Kidney epithelial cell (primary cell): ENCODE measurements at regions not wholly inside any gene's neighbourhood (a gene's known extent, or its start where the extent isn't known, plus 50 kb on each side); places are given as distances from the start of the nearest gene placed in this dataset.

Experiments used
- DNase-seq: peaks from one replicate; pipeline ENCODE4 v3.0.0-alpha.2; 2010; ENCODE audit warnings: low read depth
- H3K27me3 ChIP-seq: 2 replicates; pipeline ENCODE4 v1.6.0; 2011; ENCODE audit warnings: low read length; ENCODE audit not compliant: control insufficient read depth, insufficient read depth
- H3K36me3 ChIP-seq: 2 replicates; pipeline ENCODE4 v1.5.1; 2011; ENCODE audit warnings: low read length; ENCODE audit not compliant: control insufficient read depth, insufficient read depth
- H3K4me3 ChIP-seq: 2 replicates; pipeline ENCODE4 v1.5.1; 2011; ENCODE audit warnings: low read depth, mild to moderate bottlenecking, control low read depth, low read length
- CTCF ChIP-seq: IDR thresholded peaks from 2 replicates; pipeline ENCODE4 v1.5.1; 2011; ENCODE audit warnings: mild to moderate bottlenecking, moderate library complexity, low read length, control low read depth, inconsistent platforms; ENCODE audit not compliant: insufficient read depth, poor library complexity, severe bottlenecking

DNA sequence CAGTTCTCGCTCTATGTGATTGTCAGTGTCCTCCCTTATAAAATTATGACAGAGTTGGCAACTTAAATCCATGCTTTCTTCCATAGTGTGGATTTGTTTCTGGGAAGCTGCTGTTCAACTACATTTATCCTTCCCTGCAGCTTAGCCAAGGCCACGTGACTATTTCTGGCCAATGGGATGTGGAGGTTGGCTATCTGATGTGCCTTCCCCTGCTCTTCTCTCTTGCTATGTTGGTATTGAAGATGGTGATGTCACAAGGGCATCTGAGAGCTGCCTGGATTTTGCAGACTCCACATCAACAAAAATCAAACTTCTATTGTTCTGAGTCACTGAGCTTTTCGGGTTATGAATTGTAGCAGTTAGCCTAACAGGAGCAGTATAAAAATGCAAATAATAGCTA lies 164.9 kb upstream of the RHOBTB1 start:
- no peaks in the 10 kb centered on the region for H3K27me3 ChIP-seq
- TF ChIP-seq CTCF: no peak
- no peaks in the 10 kb centered on the region for H3K36me3 ChIP-seq
- H3K4me3 ChIP-seq: no peak overlapping the region
- no peak for DNase-seq

- TF ChIP-seq CTCF: no peak
- no peak for DNase-seq
- no peak overlapping the region for H3K4me3 ChIP-seq
- no peaks in the 10 kb centered on the region for H3K36me3 ChIP-seq
- no peaks in the 10 kb centered on the region for H3K27me3 ChIP-seq
Measured at GRCh38 chr10:61100887-61101286, 156.9 kb upstream of the RHOBTB1 start.

- no peak for DNase-seq
- Histone ChIP-seq H3K4me3 (no peak overlapping the region), H3K27me3 (no peaks in the 10 kb centered on the region), H3K36me3 (no peaks in the 10 kb centered on the region)
- TF ChIP-seq CTCF: no peak
Measured at GRCh38 chr10:61099756-61100155, 155.8 kb upstream of the RHOBTB1 start.

- Histone ChIP-seq H3K36me3 (no peaks in the 10 kb centered on the region), H3K4me3 (no peak overlapping the region), H3K27me3 (no peaks in the 10 kb centered on the region)
- no peak for DNase-seq
- no peak for TF ChIP-seq CTCF
Measured at GRCh38 chr10:61098966-61099365, 155.0 kb upstream of the RHOBTB1 start.

DNA sequence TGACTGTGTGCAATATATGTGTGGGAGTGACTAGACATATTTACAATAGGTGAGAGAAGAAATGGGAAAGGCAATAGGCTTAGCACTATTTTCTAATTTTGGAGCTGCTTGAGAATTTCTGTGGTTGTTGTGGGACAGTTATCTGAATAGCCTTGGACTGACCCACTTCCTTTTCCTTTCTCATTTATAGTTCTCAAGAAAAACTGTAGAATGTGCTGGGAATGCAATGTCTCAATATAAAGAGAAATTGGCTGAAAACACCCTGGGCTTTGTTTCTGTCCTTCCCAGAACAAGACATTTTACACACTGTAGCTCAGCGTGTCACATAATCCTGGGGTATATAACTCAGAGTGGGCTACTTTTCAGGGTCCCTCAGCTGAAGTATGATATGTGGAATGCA lies 153.0 kb upstream of the RHOBTB1 start:
- no peak for DNase-seq
- no peak for TF ChIP-seq CTCF
- Histone ChIP-seq H3K27me3 (no peaks in the 10 kb centered on the region), H3K36me3 (no peaks in the 10 kb centered on the region), H3K4me3 (no peak overlapping the region)

DNA sequence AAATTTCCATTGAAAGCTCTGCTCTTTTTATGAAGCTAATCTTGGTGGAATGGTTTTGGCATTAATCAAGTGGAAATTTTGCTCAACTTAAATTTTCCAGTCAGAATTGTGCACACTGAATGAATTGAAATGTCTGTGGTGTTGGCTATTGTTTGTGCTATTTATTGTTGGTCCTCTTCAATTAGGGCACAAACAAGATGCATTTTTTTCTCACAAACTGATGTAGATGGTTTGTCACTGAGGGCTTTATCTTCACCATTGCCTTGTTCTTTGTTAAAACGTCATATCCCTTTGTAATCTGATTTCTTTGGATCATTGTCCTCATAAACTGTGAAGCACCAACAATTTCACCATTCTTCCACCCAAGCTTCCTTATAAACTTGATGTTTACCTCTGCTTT lies 152.1 kb upstream of the RHOBTB1 start:
- Histone ChIP-seq H3K4me3 (no peak overlapping the region), H3K27me3 (no peaks in the 10 kb centered on the region), H3K36me3 (no peaks in the 10 kb centered on the region)
- DNase-seq: no peak
- no peak for TF ChIP-seq CTCF
